ENCODE measurements at regions not wholly inside any gene's neighbourhood (a gene's known extent, or its start where the extent isn't known, plus 50 kb on each side); places are given as distances from the start of the nearest gene placed in this dataset.

GRCh38 chr16:9039210-9039609 lies 52.2 kb upstream of the HAPSTR1 start:
- H3K36me3 ChIP-seq (ENCODE audit: insufficient read depth, low read length, poor library complexity, severe bottlenecking): no peaks in the 10 kb centered on the region
- H3K4me3 ChIP-seq (ENCODE audit: low read depth, low read length, poor library complexity, severe bottlenecking): no peak overlapping the region
- H3K27ac ChIP-seq (ENCODE audit: low read depth, low read length, poor library complexity, severe bottlenecking): no peak overlapping the region
- no peaks in the 10 kb centered on the region for H3K4me1 ChIP-seq (ENCODE audit: insufficient read depth, low read length, poor library complexity, severe bottlenecking)
- intact Hi-C loops (cut with micrococcal nuclease; ENCODE audit: unreplicated experiment): no loop called here
- no peak for TF ChIP-seq EZH2 (IDR thresholded peaks at IDR 0.05; ENCODE audit: borderline replicate concordance, low read depth, low read length, poor library complexity, severe bottlenecking)
- TF ChIP-seq, protein P1, sequence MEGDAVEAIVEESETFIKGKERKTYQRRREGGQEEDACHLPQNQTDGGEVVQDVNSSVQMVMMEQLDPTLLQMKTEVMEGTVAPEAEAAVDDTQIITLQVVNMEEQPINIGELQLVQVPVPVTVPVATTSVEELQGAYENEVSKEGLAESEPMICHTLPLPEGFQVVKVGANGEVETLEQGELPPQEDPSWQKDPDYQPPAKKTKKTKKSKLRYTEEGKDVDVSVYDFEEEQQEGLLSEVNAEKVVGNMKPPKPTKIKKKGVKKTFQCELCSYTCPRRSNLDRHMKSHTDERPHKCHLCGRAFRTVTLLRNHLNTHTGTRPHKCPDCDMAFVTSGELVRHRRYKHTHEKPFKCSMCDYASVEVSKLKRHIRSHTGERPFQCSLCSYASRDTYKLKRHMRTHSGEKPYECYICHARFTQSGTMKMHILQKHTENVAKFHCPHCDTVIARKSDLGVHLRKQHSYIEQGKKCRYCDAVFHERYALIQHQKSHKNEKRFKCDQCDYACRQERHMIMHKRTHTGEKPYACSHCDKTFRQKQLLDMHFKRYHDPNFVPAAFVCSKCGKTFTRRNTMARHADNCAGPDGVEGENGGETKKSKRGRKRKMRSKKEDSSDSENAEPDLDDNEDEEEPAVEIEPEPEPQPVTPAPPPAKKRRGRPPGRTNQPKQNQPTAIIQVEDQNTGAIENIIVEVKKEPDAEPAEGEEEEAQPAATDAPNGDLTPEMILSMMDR (conservative IDR thresholded peaks at IDR 0.05; ENCODE audit: low read depth, low read length): no peak
- H3K9me3 ChIP-seq (ENCODE audit: low read depth, low read length, poor library complexity, severe bottlenecking): no peaks in the 10 kb centered on the region
- ChIA-PET POLR2A (ENCODE audit: low non-redundant PET) (no interaction called here), CTCF (no interaction called here)
- peak; percentile 28 for DNase-seq (ENCODE audit: low spot score)
- BruUV-seq (replicated peaks): no TSS peak
- H3K27me3 ChIP-seq (replicated peaks; ENCODE audit: insufficient read depth, low read depth, low read length, poor library complexity): no peaks in the 10 kb centered on the region

DNA sequence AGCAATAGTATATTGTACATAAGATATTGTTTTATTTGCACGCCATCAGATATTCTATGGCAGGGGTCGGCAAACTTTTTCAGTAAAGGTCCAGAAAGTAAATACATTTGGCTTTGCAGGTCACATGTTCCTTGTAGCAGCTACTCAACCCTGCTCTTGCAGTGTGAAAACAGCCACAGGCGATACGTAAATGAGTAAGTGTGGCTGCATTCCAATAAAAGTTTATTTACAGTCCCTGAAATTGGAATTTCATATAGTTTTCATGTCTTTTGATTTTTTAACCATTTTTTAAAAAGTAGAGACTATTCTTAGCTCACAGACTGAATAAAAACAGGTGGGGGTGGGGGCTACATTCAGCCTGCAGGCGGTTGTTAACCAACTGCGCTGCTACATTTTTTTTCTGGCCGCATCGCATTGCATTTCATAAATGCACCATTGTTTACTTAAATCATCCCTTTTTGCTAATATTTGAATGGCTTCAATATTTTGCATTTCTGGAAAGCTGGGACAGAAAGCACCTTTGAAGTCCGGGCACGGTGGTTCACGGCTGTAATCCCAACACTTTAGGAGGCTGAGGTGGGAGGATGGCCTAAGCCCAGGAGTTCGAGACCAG lies 50.5 kb upstream of the HAPSTR1 start:
- DNase-seq (ENCODE audit: low spot score): no peak
- no peak for TF ChIP-seq EZH2 (IDR thresholded peaks at IDR 0.05; ENCODE audit: borderline replicate concordance, low read depth, low read length, poor library complexity, severe bottlenecking)
- TF ChIP-seq, protein P1 (conservative IDR thresholded peaks at IDR 0.05; ENCODE audit: low read depth, low read length): no peak
- no TSS peak for BruUV-seq (replicated peaks)
- Histone ChIP-seq H3K27me3 (replicated peaks; ENCODE audit: insufficient read depth, low read depth, low read length, poor library complexity) (no peaks in the 10 kb centered on the region), H3K36me3 (ENCODE audit: insufficient read depth, low read length, poor library complexity, severe bottlenecking) (no peaks in the 10 kb centered on the region), H3K4me1 (ENCODE audit: insufficient read depth, low read length, poor library complexity, severe bottlenecking) (no peaks in the 10 kb centered on the region), H3K27ac (ENCODE audit: low read depth, low read length, poor library complexity, severe bottlenecking) (no peak overlapping the region), H3K4me3 (ENCODE audit: low read depth, low read length, poor library complexity, severe bottlenecking) (no peak overlapping the region), H3K9me3 (ENCODE audit: low read depth, low read length, poor library complexity, severe bottlenecking) (no peaks in the 10 kb centered on the region)
- ChIA-PET CTCF (no interaction called here), POLR2A (ENCODE audit: low non-redundant PET) (no interaction called here)
- intact Hi-C loops (cut with micrococcal nuclease; ENCODE audit: unreplicated experiment): loop anchor here (10.0 kb wide), 1 partner anchor 154 kb away; no protein-coding TSS in a partner anchor

All from A673 (cell line).